H9 (cell line): ENCODE measurements at regions not wholly inside any gene's neighbourhood (a gene's known extent, or its start where the extent isn't known, plus 50 kb on each side); places are given as distances from the start of the nearest gene placed in this dataset.

Experiments used
- DNase-seq: peaks from one replicate; pipeline ENCODE4 v3.0.0-alpha.2; 2017
- H2AFZ ChIP-seq: one replicate; pipeline ENCODE4 v1.6.1; 2013; ENCODE audit warnings: mild to moderate bottlenecking, low read length, control low read depth, moderate library complexity
- H2AK5ac ChIP-seq: 2 replicates; pipeline ENCODE4 v1.6.1; 2013; ENCODE audit warnings: low read length, control low read depth, mixed read lengths; ENCODE audit not compliant: insufficient read length
- H2BK120ac ChIP-seq: one replicate; pipeline ENCODE4 v1.6.1; 2013; ENCODE audit warnings: low read depth, mild to moderate bottlenecking, low read length, control low read depth, inconsistent platforms; ENCODE audit not compliant: poor library complexity, severe bottlenecking
- H2BK12ac ChIP-seq: 2 replicates; pipeline ENCODE4 v1.6.1; 2013; ENCODE audit warnings: low read length, control low read depth, mixed read lengths, low read depth; ENCODE audit not compliant: insufficient read length
- H2BK15ac ChIP-seq: 2 replicates; pipeline ENCODE4 v1.6.1; 2013; ENCODE audit warnings: low read depth, low read length, control low read depth
- H2BK20ac ChIP-seq: one replicate; pipeline ENCODE4 v1.6.1; 2013; ENCODE audit warnings: low read depth, mild to moderate bottlenecking, low read length, control low read depth, inconsistent platforms; ENCODE audit not compliant: poor library complexity, severe bottlenecking
- H2BK5ac ChIP-seq: 2 replicates; pipeline ENCODE4 v1.6.1; 2013; ENCODE audit warnings: low read length, control low read depth, mixed read lengths; ENCODE audit not compliant: insufficient read length
- H3K14ac ChIP-seq: 2 replicates; pipeline ENCODE4 v1.6.1; 2013; ENCODE audit warnings: low read length, control low read depth; ENCODE audit not compliant: insufficient read depth
- H3K18ac ChIP-seq: 2 replicates; pipeline ENCODE4 v1.6.1; 2013; ENCODE audit warnings: low read depth, mild to moderate bottlenecking, mixed read lengths, low read length, control low read depth; ENCODE audit not compliant: insufficient read length
- H3K23ac ChIP-seq: 2 replicates; pipeline ENCODE4 v1.6.1; 2013; ENCODE audit warnings: low read length, control low read depth, mixed read lengths, low read depth; ENCODE audit not compliant: insufficient read length
- H3K23me2 ChIP-seq: 2 replicates; pipeline ENCODE4 v1.6.1; 2013; ENCODE audit warnings: low read depth, mild to moderate bottlenecking, mixed read lengths, low read length, control low read depth; ENCODE audit not compliant: insufficient read length, poor library complexity, severe bottlenecking
- H3K27ac ChIP-seq: 2 replicates; pipeline ENCODE4 v1.5.1; 2013; ENCODE audit warnings: low read length, control low read depth, mixed read lengths, low read depth; ENCODE audit not compliant: insufficient read length
- H3K27me3 ChIP-seq: 2 replicates; pipeline ENCODE4 v1.6.1; 2013; ENCODE audit warnings: low read length, control low read depth, inconsistent platforms; ENCODE audit not compliant: insufficient read depth
- H3K4ac ChIP-seq: 2 replicates; pipeline ENCODE4 v1.6.1; 2013; ENCODE audit warnings: low read depth, mild to moderate bottlenecking, control low read depth, inconsistent platforms, low read length, moderate library complexity
- H3K4me1 ChIP-seq: 2 replicates; pipeline ENCODE4 v1.6.1; 2013; ENCODE audit warnings: low read length, control low read depth, inconsistent platforms; ENCODE audit not compliant: insufficient read depth
- H3K4me2 ChIP-seq: 2 replicates; pipeline ENCODE4 v1.6.1; 2013; ENCODE audit warnings: low read length, control low read depth, mixed read lengths; ENCODE audit not compliant: insufficient read length, insufficient read depth
- H3K56ac ChIP-seq: 2 replicates; pipeline ENCODE4 v1.6.1; 2013; ENCODE audit warnings: low read depth, mild to moderate bottlenecking, mixed read lengths, low read length, control low read depth; ENCODE audit not compliant: insufficient read length
- H3K79me1 ChIP-seq: 2 replicates; pipeline ENCODE4 v1.6.1; 2013; ENCODE audit warnings: low read depth, mild to moderate bottlenecking, moderate library complexity, low read length, control low read depth, inconsistent platforms; ENCODE audit not compliant: insufficient read depth, poor library complexity, severe bottlenecking
- H3K79me2 ChIP-seq: 2 replicates; pipeline ENCODE4 v1.6.1; 2013; ENCODE audit warnings: low read length, control low read depth, inconsistent platforms; ENCODE audit not compliant: insufficient read depth
- H3K9ac ChIP-seq: 2 replicates; pipeline ENCODE4 v1.6.1; 2013; ENCODE audit warnings: low read length, control low read depth, mixed read lengths; ENCODE audit not compliant: insufficient read length; ENCODE audit errors: extremely low read depth
- H3K9me3 ChIP-seq: one replicate; pipeline ENCODE4 v1.6.1; 2013; ENCODE audit warnings: low read depth, low read length, inconsistent platforms; ENCODE audit not compliant: control insufficient read depth
- H3T11ph ChIP-seq: one replicate; pipeline ENCODE4 v1.6.1; 2013; ENCODE audit warnings: mild to moderate bottlenecking, low read length, control low read depth, inconsistent platforms
- H4K20me1 ChIP-seq: one replicate; pipeline ENCODE4 v1.6.1; 2013; ENCODE audit not compliant: control insufficient read depth, insufficient read length, insufficient read depth
- H4K5ac ChIP-seq: 2 replicates; pipeline ENCODE4 v1.6.1; 2013; ENCODE audit warnings: low read depth, mild to moderate bottlenecking, mixed read lengths, low read length, control low read depth; ENCODE audit not compliant: insufficient read length
- H4K8ac ChIP-seq: replicated peaks from 2 replicates; pipeline ENCODE4 v1.6.1; 2013; ENCODE audit warnings: low read length, control low read depth, mixed read lengths, low read depth; ENCODE audit not compliant: insufficient read length
- H4K91ac ChIP-seq: 2 replicates; pipeline ENCODE4 v1.6.1; 2013; ENCODE audit warnings: low read depth, mild to moderate bottlenecking, moderate library complexity, mixed read lengths, low read length, control low read depth; ENCODE audit not compliant: insufficient read length
- H3K27ac Mint-ChIP-seq, 3 experiments: 2 replicates in 2 of 3; 3 replicates in 1 of 3; pipeline ENCODE4 v1.8.0; 2020 to 2021; ENCODE audit warnings: mixed read lengths in 3 of 3, mild to moderate bottlenecking in 1 of 3, moderate library complexity in 1 of 3
- H3K27me3 Mint-ChIP-seq: 2 replicates; pipeline ENCODE4 v1.8.0; 2021; ENCODE audit warnings: low read depth, mild to moderate bottlenecking, moderate library complexity, mixed read lengths
- H3K36me3 Mint-ChIP-seq, 3 experiments: 2 replicates in 2 of 3; 3 replicates in 1 of 3; pipeline ENCODE4 v1.8.0; 2020 to 2021; ENCODE audit warnings: low read depth in 3 of 3, mixed read lengths in 3 of 3; ENCODE audit not compliant: insufficient read depth in 1 of 3
- H3K4me1 Mint-ChIP-seq, 2 experiments: 2 replicates each; pipeline ENCODE4 v1.8.0; 2020; ENCODE audit warnings: mixed read lengths in 2 of 2
- H3K4me3 Mint-ChIP-seq, 2 experiments: 2 replicates in 1 of 2; 3 replicates in 1 of 2; pipeline ENCODE4 v1.8.0; 2020 to 2021; ENCODE audit warnings: mild to moderate bottlenecking in 2 of 2, mixed read lengths in 2 of 2, moderate library complexity in 1 of 2
- H3K9me3 Mint-ChIP-seq, 2 experiments: 2 replicates in 1 of 2; 3 replicates in 1 of 2; pipeline ENCODE4 v1.8.0; 2020; ENCODE audit warnings: mild to moderate bottlenecking in 2 of 2, mixed read lengths in 2 of 2, moderate library complexity in 1 of 2
- CTCF ChIP-seq: fragments of 200-600 bp; sonication (generic); conservative IDR thresholded peaks from 3 replicates; pipeline ENCODE4 v1.8.0; 2021; ENCODE audit warnings: antibody characterized with exemption, mild to moderate bottlenecking
- WGBS: extraction: QIAGEN DNeasy Blood & Tissue Kit; methylation state at CpG from one replicate; pipeline ENCODE4 v1.1.7; 2013; ENCODE audit warnings: missing lambda C conversion rate, low lambda C conversion rate, mixed read lengths; ENCODE audit not compliant: insufficient read length; ENCODE audit errors: extremely low coverage; 5-methylcytosine and 5-hydroxymethylcytosine counted together

- Histone ChIP-seq H2BK5ac (no peak overlapping the region), H3T11ph (no peak overlapping the region), H3K79me1 (no peaks in the 10 kb centered on the region), H2AK5ac (no peak overlapping the region), H2BK12ac (no peak overlapping the region), H2AFZ (no peak overlapping the region), H4K5ac (no peak overlapping the region), H2BK15ac (no peak overlapping the region), H3K23ac (no peak overlapping the region), H3K4me1 (peaks cover 3% of the 10 kb centered on the region; the same call in 1 of the 2 replicates), H4K20me1 (no peaks in the 10 kb centered on the region), H3K18ac (peak overlapping the region; percentile 19), H3K4ac (no peak overlapping the region), H3K27ac (no peak overlapping the region), H2BK120ac (no peak overlapping the region), H3K79me2 (no peaks in the 10 kb centered on the region), H4K8ac (no peak overlapping the region), H2BK20ac (no peak overlapping the region), H3K9ac (no peak overlapping the region), H3K56ac (no peak overlapping the region), H3K9me3 (no peaks in the 10 kb centered on the region), H3K27me3 (no peaks in the 10 kb centered on the region), H4K91ac (no peak overlapping the region), H3K14ac (no peak overlapping the region; the same call in 1 of the 2 replicates), H3K23me2 (no peaks in the 10 kb centered on the region), H3K4me2 (no peak overlapping the region)
- peaks cover 5 to 6% of the 10 kb centered on the region in 2 experiments for H3K4me1 Mint-ChIP-seq
- no peak overlapping the region for H3K4me3 Mint-ChIP-seq
- H3K27ac Mint-ChIP-seq: no peak overlapping the region; a peak in 1 of 7 replicates
- no peak for TF ChIP-seq CTCF
- H3K27me3 Mint-ChIP-seq: no peaks in the 10 kb centered on the region; the same call in 1 of the 2 replicates
- no peak for DNase-seq
- H3K36me3 Mint-ChIP-seq: peaks cover 0 to 5% (median 0%) of the 10 kb centered on the region in 3 experiments; a peak in 1 of 7 replicates
- no peaks in the 10 kb centered on the region for H3K9me3 Mint-ChIP-seq
- no CpG with 5 or more reads among the region's 30 CpGs for WGBS
Measured at GRCh38 chr9:129341171-129341986, 163.3 kb upstream of the IER5L start.
